GM19455 (cell line): ENCODE measurements at regions not wholly inside any gene's neighbourhood (a gene's known extent, or its start where the extent isn't known, plus 50 kb on each side); places are given as distances from the start of the nearest gene placed in this dataset.

Experiments
- ATAC-seq: cut with Tn5 transposase; IDR thresholded peaks from one replicate; pipeline ENCODE4 v1.9.1; 2021; ENCODE audit not compliant: unreplicated experiment

DNA sequence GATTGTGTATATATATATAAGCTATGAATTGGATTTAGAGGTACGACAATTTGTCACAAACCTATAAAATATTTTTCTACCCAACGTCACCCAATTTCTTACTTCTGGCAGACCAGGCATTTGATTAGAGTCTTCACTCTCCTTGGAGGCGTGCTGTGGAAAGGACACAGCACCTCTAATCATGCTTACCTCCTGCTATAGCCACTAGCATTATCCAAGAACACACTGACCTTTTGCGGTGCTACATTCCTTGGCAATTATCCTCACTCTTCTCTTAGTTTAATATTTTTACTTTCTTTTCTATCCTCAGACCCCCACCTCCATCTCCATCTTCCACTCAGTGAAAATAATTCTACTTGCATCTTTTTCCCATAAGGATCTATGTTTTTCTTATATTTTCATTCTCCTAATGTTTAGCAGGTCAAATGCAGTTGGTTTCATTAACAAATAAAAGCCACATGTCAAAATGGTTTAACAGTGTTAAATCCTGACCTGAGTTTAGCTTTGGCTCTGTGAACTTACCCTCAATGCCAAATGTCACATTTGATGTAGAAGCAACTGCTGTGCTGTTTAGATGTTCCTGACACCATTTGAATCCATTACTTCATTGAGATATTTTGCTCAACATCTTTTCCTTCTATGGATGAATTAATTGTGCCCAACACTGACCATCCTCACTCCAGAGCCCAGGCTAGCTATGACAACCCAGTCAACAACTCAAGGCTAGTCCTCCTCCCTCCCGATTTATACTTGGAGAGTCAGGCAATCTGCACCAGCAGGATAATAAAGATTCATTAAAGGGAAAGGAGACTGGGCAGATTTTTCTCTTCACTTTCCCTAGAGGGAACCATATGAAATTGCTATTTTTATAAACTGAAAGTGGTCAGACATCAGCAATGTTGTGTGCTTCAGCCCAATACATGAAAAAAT is 240.5 kb downstream of the MREG start:
- ATAC-seq: no peak

DNA sequence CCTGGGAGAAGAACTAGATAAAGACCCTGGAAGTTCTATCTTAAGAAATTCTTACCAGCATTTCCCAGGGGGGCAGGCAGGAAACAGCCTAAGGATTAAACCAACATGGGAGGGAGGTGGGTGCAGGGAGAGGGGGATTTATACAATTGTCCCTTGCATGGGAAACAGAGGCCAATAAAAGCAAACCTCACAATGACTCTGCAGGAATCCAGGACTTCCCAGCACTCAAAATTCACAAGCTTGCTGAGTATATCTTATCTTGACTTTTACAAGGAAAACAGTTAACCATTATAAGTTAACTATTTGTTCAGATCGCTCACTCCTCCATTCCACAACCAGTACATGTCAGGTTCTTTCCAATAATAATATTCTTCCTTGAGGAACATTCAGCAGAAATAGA is 241.3 kb downstream of the MREG start:
- no peak for ATAC-seq

DNA sequence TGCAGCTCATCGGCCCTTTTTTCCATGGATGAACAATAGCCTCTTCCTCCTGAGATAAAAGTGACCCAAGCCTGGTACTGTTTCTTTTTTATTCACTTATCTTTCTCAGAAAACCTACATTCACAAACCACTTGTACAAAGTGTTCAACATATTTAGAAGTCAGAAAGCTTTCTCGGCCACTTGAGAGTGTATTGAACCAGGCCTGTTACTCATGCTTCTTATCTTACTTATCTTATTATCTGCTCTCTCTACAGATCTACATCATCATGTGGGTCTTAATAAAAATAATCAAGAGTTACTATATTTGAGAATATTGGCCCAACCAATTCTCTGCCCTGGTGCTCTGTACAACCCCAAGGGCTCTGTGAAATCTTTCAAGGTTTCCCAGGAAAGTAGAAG is 242.1 kb downstream of the MREG start:
- ATAC-seq: no peak

DNA sequence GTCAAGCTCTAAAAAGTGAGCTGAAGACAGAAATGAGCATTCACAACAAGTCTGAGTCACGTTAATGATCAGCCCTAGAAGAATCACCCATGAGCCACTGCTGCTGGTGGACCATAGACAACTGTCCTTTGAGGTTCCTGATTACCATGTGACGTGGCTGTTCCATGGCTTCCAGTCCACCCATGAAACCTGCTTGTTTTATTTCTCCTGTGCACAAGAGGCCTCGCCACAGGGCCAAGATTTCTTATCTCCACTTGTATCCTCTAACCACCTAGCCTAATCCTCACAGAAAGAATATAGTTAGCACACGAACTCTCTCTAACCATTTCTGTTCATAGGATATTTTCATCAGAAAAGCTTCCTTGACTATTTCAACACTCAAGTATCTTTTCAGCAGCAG is 242.7 kb downstream of the MREG start:
- no peak for ATAC-seq

DNA sequence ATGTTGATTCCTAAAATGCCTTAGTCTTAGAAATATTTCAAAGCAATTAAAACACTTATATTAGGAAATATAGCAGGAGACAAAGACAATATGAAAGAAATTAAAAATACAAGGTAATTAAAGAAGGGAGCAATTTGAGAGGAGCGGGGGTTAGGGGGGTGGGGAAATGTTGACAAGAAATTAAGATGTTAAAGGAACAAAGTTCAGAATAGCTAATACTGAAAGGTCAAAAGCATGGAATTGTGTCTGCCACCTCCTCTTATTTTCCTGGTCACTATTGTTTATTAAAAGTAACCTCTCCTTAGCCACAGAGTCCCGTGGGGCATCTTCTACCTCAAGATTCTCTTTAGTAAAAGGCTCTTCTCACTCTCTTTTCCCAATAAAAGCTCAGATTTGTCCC is 244.1 kb downstream of the MREG start:
- no peak for ATAC-seq

DNA sequence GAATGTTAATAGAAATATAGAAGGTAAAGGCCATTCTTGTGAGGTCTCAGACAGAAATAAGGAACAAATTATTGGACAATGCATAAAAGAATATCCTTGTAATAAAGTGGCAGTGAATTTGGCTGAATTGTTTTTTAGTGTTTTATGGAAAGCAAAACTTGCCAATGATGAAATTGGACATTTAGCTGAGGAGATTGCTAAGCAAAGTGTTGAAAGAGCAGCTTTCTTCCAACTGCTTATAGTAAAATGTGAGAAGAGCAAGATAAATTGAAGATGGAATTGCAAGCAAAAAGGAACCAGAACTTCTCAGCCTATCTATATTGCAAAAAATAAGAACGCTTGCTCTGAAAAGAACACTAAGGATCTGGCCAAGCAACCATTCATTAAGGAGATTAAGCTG is 245.7 kb downstream of the MREG start:
- ATAC-seq: no peak

DNA sequence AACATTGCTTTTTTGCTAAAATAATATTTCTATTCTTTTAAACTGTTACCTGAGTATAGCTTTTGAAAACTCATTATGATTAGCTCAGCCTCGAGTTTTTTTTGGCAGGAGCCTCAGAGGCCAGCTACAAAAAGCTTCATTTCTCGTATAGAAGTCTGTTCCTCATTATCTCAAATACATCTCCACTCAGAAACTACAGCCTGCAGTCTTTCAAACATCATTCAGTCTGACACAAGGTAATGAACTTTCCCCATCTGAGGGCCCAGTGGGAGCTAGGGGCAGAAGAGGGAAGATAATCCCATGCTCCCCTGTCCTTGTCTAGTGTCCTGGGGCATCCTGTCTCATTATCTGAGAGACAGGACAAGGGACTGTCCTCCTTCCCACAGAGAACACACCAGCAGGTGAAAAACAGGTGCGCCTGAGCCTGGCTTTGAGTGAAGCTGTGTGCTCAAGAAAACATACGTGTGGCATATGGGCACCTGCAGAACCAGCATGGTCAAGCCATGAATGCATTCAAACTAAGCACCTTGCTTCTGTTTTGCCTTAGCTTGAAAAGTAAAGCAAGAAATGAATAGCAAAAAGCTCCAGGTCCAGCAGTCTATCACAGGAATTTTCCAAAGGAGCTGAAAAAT is 247.5 kb downstream of the MREG start:
- ATAC-seq: no peak

DNA sequence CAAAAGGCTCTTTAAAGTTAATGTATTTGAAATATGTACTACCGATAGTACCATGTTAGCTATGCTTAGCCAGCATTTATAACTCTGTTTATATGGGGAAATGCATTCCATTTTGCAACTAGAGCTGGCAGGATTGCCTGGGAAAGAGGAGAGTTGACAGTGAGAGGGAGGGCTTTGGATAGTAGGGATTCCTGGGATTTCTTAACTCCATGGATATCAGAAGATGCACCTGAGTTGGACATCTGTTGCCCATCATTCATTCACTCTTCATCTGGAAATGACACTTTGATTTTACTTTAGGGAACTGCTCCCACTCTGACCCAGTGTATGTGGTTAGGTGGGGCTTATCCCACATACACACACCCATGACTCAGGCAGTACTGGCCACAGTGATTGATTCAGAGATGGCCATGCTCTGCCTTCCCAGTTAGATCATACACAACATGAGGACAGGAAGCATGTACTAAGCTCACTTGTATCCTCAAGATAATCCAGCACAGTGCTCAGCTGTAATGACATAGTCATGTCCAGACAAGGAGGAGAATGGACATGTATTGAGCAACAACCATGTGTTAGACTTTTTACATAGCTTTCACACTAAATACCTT is 248.8 kb downstream of the MREG start:
- no peak for ATAC-seq

DNA sequence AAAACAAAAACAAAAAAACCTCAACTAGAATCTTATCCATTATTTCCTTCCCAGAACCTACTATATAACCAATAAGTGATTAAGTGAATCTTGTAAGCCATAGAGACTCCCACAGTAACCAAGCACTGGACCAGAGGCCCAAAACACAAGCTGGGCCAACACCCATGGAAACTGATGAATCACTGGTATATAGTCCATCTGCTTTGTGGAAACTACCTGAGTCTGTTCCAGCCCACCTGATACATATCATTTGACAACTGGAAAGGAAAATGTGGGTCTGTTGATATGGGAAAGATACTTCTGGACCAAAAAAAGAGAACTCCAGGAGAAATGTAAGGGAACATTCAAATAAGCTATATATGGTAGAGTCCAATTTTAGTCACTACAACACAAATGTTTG is 252.8 kb downstream of the MREG start:
- no peak for ATAC-seq

DNA sequence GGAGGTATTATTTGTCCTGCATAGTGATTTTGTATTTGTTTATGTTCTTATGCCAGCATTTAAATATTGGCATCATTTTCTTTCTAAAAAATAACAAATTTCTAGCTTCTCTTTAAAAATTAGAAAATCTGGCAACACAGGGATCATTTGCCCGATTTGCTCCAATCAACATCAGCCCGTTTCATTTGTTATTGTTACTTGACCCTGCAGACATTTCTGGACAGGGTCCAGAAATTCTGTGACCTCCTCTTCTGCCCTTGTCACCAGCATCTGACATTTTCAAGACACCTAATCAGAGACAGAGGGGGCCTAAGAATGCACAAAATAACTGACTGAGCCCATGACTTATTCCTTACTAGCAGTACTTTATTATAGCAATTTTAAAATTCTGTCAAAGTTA is 253.3 kb downstream of the MREG start:
- ATAC-seq: no peak

DNA sequence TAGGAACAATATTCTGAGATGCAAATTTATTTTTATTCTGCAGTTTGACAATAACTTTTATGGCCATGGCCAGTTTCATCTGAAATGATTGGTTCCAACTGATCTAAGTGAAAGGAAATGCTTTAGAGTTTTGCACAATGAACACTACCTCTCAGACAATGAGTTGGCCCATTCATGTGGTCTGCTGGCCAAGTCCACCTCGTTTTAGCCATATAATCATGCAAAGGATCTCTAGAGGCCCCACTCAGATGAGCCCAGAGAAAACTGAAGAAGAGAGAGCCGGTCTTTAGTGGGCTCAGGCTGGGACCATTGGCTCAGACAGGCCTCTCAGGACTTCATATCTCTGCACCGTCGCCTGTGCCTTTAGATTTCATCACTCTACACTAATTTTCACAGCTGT is 254.7 kb downstream of the MREG start:
- ATAC-seq: no peak

DNA sequence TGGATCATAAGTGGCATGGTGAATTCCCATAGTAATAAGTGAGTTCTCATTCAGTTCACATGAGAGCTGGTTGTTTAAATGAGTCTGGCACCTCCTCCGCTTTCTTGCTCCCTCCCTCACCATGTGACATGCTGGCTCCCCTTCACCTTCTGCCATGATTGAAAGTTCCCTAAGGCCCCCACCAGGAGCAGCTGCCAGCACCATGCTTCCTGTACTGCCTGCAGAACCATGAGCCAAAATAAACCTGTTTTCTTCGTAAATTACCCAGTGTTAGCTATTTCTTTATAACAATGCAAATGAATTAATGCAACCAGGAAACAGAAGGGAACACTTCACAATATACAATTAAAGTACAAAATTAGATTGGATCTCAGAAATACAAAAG is 257.0 kb downstream of the MREG start:
- no peak for ATAC-seq

DNA sequence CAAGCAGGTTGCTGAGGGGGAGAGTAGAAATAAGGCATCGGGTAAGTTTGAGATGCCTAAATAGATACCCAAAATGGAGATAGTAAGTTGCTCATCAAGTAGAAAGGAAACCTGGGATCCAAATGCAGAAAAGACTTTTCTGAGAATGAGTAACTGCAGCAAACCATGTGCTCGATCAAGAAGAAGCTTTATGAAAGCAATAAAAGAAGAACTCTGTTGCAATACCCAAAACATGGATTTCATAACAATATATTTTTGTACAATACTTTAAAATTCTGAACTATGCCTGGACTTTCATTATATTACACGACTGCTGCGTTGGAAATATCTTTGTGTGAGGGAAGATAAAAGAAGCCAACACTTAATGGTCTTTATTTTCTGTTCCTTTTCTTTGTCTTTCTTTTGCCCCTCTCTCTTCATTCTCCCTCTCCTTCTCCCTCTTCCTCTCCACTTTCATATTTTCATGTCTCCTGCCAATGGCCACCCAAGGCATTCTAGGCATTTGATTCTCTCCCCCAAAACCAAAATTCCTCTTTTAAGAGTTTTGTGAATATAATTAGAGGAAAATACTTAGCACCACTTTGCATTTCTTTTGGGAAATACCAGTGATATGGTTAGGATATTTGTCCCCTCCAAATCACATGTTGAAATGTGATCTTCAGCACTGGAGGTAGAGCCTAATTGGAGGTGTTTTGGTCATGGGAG is 257.6 kb downstream of the MREG start:
- ATAC-seq: no peak

DNA sequence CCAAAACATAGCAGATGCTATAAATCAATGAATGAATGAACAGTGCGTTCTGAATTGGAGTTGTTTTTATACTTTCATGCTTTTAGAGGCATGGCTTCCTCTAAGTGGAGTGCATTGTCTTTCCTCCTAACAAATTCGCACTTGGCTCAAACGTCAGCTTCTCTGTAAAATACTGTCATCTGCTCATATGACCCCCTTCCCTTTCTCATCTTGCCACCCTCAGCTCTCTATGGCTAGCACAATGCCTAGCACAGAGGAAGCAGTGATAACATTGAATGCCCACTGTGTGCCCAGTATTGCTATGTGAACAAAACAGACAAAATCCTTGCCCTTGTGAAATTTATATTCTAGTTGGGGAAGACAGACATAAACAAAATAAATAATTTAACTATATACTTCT is 258.8 kb downstream of the MREG start:
- ATAC-seq: no peak

DNA sequence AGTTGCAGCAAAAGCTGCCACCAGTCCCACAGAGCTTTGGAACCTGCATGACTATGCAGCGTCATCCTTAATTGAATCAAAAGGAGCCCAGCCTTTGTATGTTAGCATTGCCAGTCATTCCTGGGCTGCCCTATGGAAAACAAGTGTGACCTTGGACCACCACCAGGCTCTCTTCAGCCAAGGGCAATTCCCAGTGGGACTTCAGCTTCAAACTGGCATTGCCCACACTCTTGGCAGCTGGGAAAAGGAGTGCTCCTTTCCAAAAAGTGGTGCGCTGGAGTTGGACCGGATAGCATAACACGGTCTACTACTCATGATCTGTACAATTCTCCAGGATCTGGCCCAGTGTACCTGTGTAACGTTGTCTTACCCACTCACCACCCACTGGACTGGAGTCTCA is 259.5 kb downstream of the MREG start:
- no peak for ATAC-seq

DNA sequence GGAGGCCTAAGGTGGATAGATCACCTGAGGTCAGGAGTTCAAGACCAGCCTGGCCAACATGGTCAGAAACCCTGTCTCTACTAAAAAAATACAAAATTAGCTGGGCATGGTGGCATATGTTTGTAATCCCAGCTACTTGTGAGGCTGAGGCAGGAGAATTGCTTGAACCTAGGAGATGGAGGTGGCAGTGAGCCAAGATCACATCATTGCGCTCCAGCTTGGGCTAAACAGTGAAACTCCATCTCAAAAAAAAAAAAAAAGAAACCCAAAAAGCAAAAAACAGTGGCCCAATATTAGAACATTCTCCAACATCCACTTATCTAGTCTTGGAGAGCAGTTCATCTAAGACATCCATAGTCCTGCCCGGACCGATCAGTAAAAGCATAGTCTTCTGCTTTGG is 260.4 kb downstream of the MREG start:
- no peak for ATAC-seq

DNA sequence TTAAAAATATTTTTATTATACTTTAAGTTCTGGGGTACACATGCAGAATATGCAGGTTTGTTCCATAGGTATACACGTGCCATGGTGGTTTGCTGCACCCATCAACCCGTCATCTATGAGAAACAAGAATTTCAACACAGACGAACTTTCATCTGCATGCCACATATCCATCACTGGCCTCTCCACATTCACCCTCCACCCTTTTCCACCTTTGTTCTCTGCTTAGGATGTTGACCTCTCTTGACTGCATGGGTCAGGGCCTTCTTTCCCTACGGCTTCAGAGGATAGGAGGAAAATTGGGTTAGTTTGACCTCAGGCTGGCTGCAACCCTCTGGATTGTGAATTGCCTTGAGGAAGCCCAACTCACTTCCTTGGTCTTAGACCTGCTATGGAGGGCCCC is 260.9 kb downstream of the MREG start:
- no peak for ATAC-seq

DNA sequence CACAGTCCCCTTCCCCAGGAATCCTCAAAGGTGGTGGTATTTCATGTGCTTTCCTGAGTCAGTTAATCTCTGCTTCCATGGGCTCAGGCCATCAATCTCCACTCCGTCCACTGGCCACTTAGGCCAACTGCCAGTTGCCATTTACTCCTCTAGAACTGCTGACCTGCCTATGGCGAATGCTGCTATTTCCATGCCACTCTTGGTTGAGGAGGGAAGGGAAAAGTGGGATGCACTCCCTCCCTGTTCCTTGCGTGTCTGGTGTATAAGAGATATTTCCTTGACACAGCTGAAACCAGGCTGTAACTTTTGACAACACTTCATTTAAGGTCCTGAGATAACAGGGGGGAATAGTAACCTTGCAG is 261.5 kb downstream of the MREG start:
- no peak for ATAC-seq

DNA sequence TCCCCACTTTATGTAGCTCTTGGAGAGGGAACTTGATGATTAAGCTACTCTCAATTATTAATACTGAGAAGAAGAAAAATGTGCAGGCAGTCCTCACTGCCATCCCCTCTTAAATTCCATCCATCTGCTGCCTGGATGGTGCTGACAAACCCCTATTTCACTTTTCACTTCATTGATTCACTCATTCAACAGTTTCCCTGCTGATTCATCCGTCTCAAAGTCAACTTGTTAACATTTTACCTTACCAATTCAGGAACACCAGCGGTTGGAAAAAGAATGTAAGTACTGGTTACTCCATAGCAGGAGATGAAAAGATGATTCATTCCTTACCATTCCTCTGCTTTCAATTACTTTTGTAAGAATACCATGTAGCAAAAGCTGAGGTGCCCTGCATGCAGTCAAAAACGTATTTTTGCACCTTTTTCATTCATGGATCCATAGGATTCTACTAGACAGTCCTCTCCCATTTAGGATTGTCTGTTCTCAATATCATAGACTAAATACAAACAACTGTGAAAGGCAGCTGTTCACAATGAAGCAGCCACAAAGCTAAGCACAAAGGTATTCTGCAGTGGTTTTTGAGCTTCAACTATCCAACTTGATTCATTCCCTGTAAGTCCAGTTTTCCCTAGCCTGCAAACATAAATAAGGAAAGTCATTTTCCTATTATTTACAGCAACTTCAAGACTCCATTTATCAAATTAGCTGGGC is 262.0 kb downstream of the MREG start:
- no peak for ATAC-seq

DNA sequence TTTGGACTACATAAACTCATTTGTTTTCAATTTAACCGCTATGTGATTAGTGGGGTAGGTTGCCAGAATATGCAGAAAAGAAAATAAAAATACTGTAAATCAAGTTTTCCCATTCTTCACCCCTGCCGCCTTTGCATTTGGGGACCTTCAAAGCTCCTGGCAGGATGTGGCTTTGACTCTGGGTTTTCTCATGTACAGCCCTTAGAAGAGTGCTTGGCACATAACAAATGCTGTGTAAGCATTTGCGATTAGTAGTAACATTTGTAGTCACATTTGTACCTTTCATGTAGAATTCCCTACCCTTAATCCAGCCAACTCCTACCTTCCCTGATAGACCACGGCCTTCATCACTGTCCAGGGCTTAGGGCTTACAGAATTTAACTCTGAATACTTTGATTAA is 262.6 kb downstream of the MREG start:
- no peak for ATAC-seq
